Ovary (tissue), 7 donors: ENCODE measurements at regions not wholly inside any gene's neighbourhood (a gene's known extent, or its start where the extent isn't known, plus 50 kb on each side); places are given as distances from the start of the nearest gene placed in this dataset.

Experiments
- DNase-seq, 5 donors: peaks; one replicate each; pipeline ENCODE4 v3.0.0-alpha.2; 2019 to 2020
- H3K27ac ChIP-seq, 2 donors: fragments of 200-600 bp; one replicate each; pipeline versions ENCODE4 v1.5.1 to v1.8.0; 2019 to 2022
- H3K27me3 ChIP-seq: fragments of 200-600 bp; one replicate; pipeline ENCODE4 v1.8.0; 2022
- H3K36me3 ChIP-seq: fragments of 200-600 bp; sonication (generic); one replicate; pipeline ENCODE4 v1.5.1; 2019
- H3K4me1 ChIP-seq: one replicate; pipeline ENCODE4 v1.8.1; 2013; ENCODE audit warnings: mild to moderate bottlenecking, moderate library complexity; ENCODE audit not compliant: insufficient read depth
- H3K4me3 ChIP-seq: fragments of 200-600 bp; sonication (generic); one replicate; pipeline ENCODE4 v1.5.1; 2017
- H3K9me3 ChIP-seq, 2 donors: fragments of 200-600 bp in 1 of 2; sonication (generic) in 1 of 2; one replicate each; pipeline versions ENCODE4 v1.5.1 to v1.8.1; 2013 to 2019; ENCODE audit warnings: mild to moderate bottlenecking in 1 of 2, moderate library complexity in 1 of 2
- CTCF ChIP-seq, 3 donors: fragments of 450-650 bp in 2 of 3; fragments of 200-600 bp in 1 of 3; IDR thresholded peaks; one replicate each; pipeline versions ENCODE4 v1.5.1 to v1.8.0; 2016 to 2022; ENCODE audit warnings: antibody characterized with exemption in 3 of 3, mild to moderate bottlenecking in 1 of 3
- EP300 ChIP-seq: sonication (generic); formaldehyde crosslinking; IDR thresholded peaks from one replicate; pipeline ENCODE4 v1.6.1; 2017; ENCODE audit warnings: antibody characterized with exemption
- POLR2A ChIP-seq: fragments of 450-650 bp; IDR thresholded peaks from one replicate; pipeline ENCODE4 v1.6.1; 2017; ENCODE audit warnings: antibody characterized with exemption, mild to moderate bottlenecking, moderate library complexity
- whole genome bisulfite sequencing, 3 donors: extraction: QIAGEN DNeasy Blood & Tissue Kit in 1 of 3; methylation state at CpG; one replicate each; pipeline versions ENCODE4 v1.1.5 to v1.1.7; 2013 to 2017; 5-methylcytosine and 5-hydroxymethylcytosine counted together
- intact Hi-C, 4 donors: fragments of 100-400 bp; cut with DNase I; formaldehyde crosslinking; loops; one replicate each; pipeline versions ENCODE4 v1.11.0 to v1.15.1; 2022 to 2023
- donor health status: DM: no; HTN: no; CAD: no; lungs with moderate emphysema.
- donor health status: DM: no; HTN: no; CAD: no.
- donor health status: Bipolar disorder and iron deficiency.
- donor health status: DM: no; HTN: no; CAD: no.
- donor health status: DM: yes; HTN: yes; CAD: no.

- TF ChIP-seq POLR2A (no peak), EP300 (no peak), CTCF (IDR thresholded peaks at IDR 0.05) (no peak)
- Histone ChIP-seq H3K9me3 (no peaks in the 10 kb centered on the region), H3K4me1 (no peaks in the 10 kb centered on the region), H3K27ac (no peak overlapping the region), H3K4me3 (no peak overlapping the region), H3K27me3 (no peaks in the 10 kb centered on the region), H3K36me3 (no peaks in the 10 kb centered on the region)
- DNase-seq: no peak
- WGBS, 3 donors: 93 to 96% (median 94%) methylated on average over 21 of the region's 21 CpGs
- intact Hi-C loops: no loop called here
Observed at GRCh38 chr4:187157380-187157958, 433.8 kb upstream of the FAT1 start.

GRCh38 chr4:187158003-187158402, 434.3 kb upstream of the FAT1 start:
- H3K27ac ChIP-seq: no peak overlapping the region
- TF ChIP-seq POLR2A: no peak
- no peak for TF ChIP-seq EP300
- TF ChIP-seq CTCF (IDR thresholded peaks at IDR 0.05): no peak
- intact Hi-C loops: no loop called here
- no peak overlapping the region for H3K4me3 ChIP-seq
- no peak for DNase-seq
- no peaks in the 10 kb centered on the region for H3K36me3 ChIP-seq
- H3K27me3 ChIP-seq: no peaks in the 10 kb centered on the region
- WGBS, 3 donors: 84 to 89% (median 87%) methylated on average over 10 of the region's 10 CpGs
- H3K4me1 ChIP-seq: no peaks in the 10 kb centered on the region
- no peaks in the 10 kb centered on the region for H3K9me3 ChIP-seq

- Histone ChIP-seq H3K27ac (no peak overlapping the region), H3K27me3 (no peaks in the 10 kb centered on the region), H3K36me3 (no peaks in the 10 kb centered on the region), H3K4me1 (no peaks in the 10 kb centered on the region), H3K4me3 (no peak overlapping the region), H3K9me3 (no peaks in the 10 kb centered on the region)
- TF ChIP-seq EP300: no peak
- TF ChIP-seq POLR2A: no peak
- TF ChIP-seq CTCF (IDR thresholded peaks at IDR 0.05): no peak
- 88 to 95% (median 90%) methylated on average over 3 of the region's 3 CpGs for WGBS, 3 donors
- intact Hi-C loops: no loop called here
- no peak for DNase-seq
Observed at GRCh38 chr4:187160486-187160885, 436.8 kb upstream of the FAT1 start.

GRCh38 chr4:187166886-187167512, 443.3 kb upstream of the FAT1 start:
- TF ChIP-seq CTCF (IDR thresholded peaks at IDR 0.05) (no peak), EP300 (no peak), POLR2A (no peak)

More at GRCh38 chr4:187166886-187167512, 443.3 kb upstream of the FAT1 start:
- intact Hi-C loops: no loop called here
- H3K27me3 ChIP-seq: no peaks in the 10 kb centered on the region
- no peak overlapping the region for H3K4me3 ChIP-seq
- no peaks in the 10 kb centered on the region for H3K4me1 ChIP-seq
- no peaks in the 10 kb centered on the region for H3K36me3 ChIP-seq
- no peak overlapping the region for H3K27ac ChIP-seq
- no peaks in the 10 kb centered on the region for H3K9me3 ChIP-seq
- WGBS, 3 donors: 87 to 89% (median 88%) methylated on average over 7 of the region's 7 CpGs
- no peak for DNase-seq
